Activated naive CD4-positive, alpha-beta T cell treated with anti-CD3 and anti-CD28 coated beads, Interleukin-2, amount 50 U/mL, for 16 hours (primary cell): ENCODE measurements at regions not wholly inside any gene's neighbourhood (a gene's known extent, or its start where the extent isn't known, plus 50 kb on each side); places are given as distances from the start of the nearest gene placed in this dataset.

Source experiments
- DNase-seq: peaks from one replicate; pipeline ENCODE4 v3.0.0-alpha.2; 2020

GRCh38 chr13:27673911-27674310, 52.2 kb downstream of the POLR1D start:
- no peak for DNase-seq

- DNase-seq: no peak
Measured at GRCh38 chr13:27678306-27679040, 56.8 kb downstream of the POLR1D start.

DNA sequence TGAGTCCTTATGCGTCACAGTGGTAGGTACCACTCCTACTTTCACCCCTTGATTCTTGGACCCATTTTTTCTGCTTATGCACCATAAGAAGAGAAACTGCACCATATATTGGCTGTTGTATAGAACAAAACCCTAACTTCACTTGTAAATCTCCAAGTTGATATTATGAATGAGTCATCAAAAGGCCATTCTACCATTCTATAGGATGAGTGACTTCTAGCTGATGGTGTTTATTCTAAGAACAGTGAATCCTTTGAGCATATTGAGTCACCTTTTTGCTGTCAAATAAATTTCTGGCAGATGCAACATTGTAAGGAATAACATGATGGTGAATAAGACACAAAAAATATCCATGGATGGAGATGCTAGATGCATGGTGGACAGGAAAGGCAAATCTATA, 57.7 kb downstream of the POLR1D start:
- DNase-seq: no peak

GRCh38 chr13:27679896-27680295, 58.2 kb downstream of the POLR1D start:
- no peak for DNase-seq

GRCh38 chr13:27680465-27680864, 58.8 kb downstream of the POLR1D start:
- no peak for DNase-seq

DNA sequence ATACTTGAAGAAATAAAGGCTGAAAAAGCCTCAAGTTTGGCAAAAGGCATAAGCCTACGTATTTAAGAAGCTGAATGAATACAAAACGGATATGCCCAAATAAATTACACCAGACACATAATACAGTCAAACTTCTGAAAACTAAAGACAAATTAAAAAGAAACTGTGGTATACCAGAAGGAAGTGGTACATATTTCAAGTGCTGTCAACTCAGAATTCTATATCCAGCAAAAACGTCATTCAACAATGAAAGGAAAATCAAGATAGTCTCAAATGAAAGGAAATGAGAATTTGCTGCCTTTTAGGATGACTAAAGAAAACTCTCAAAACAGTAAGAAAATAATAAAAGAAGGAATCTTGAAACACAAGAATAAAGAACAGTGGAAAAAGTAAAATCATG, 69.5 kb downstream of the POLR1D start:
- no peak for DNase-seq

- no peak for DNase-seq
Measured at GRCh38 chr13:27696731-27697130, 75.0 kb downstream of the POLR1D start.

DNA sequence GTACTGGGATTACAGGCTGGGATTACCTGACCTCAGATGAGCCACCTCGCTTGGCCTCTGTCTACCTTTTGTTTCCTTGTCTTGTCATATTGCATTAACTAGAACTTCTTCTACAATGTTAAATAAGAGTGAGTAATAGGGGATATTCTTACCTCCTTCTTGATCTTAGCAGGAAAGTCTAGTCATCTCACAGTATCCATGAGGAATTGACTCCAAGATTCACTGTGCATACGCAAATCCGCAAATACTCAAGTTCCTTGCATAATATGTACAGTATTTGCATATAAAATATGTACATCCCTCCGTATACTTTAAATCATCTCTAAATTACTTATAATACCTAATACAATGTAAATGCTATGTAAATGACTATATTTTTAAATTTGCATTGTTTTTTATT, 78.3 kb downstream of the POLR1D start:
- no peak for DNase-seq

DNA sequence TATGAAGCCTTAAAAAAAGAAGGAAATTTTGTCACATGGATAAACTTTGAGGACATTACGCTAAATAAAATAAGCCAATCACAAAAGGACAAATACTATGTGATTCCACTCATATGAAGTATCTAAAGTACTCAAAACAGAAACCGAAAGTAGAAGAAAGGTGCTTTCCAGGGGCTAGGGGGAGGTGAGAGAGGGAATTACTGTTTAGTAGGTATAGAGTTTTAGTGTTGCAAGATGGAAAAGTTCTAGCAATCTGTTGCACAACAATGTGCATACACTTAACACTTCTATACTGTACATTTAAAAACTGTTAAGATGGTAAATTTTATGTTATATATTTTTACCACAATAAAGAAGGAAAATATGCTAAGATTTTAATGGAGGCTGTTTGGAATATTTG, 83.0 kb downstream of the POLR1D start:
- DNase-seq: no peak

- DNase-seq: no peak
Measured at GRCh38 chr13:27708325-27708724, 84.0 kb upstream of the GSX1 start.

- no peak for DNase-seq
Measured at GRCh38 chr13:27709779-27710178, 82.5 kb upstream of the GSX1 start.

GRCh38 chr13:27712421-27712820, 79.9 kb upstream of the GSX1 start:
- peak; percentile 13 for DNase-seq

DNA sequence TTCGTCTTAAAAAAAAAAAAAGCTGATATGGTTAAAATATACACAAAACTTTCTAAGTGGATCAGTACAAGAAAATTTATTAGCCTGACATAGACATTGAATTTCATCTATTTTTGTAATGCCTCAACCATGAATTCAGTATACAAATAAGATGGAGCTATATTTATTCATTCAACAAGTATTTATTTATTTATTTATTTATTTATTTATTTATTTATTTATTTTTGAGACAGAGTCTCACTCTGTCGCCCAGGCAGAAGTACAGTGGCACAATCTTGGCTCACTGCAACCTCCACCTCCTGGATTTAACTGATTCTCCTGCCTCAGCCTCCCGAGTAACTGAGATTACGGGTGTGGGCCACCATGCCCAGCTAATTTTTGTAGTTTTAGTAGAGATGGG, 78.5 kb upstream of the GSX1 start:
- no peak for DNase-seq

- DNase-seq: no peak
Measured at GRCh38 chr13:27721681-27722080, 70.6 kb upstream of the GSX1 start.

DNA sequence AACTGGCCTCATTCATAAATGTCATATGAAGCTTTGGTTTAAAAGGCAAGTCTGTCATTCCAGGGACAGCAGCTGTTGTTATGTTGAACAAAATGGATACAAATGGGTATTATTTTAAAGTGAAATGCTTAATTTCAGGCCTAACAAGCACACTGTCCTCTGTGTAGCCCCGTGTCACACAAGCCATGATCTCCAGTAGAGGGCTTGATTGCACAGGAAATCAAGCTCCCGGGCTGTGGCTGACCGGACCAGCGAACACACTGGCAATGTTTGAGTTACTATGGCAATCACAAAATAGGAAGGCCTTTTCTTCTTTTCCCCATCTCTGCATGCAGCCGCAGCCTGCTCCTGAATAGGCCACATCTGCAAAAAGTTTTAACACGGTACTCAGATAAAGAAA, 64.0 kb upstream of the GSX1 start:
- DNase-seq: no peak

DNA sequence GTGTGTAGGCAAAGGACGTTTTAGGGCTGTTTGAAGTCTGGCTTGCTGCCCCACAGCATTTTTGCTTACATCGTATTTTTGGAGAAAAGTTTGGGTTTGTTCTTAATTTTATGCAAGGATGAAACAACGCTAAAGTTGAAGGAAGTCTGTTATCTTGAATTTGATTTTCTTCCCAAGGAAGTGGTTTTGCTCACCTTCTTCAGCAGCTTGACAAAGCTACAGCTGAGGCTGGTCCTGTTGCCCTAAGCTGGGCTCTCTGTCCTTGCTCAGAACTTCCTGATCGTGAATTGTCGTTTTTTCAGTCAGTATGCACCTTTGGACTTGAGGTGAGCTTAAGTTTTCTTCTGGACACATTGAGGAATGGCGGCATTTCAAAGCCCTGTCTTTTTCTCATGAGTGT, 62.1 kb upstream of the GSX1 start:
- DNase-seq: no peak
